ENCODE measurements at regions not wholly inside any gene's neighbourhood (a gene's known extent, or its start where the extent isn't known, plus 50 kb on each side); places are given as distances from the start of the nearest gene placed in this dataset.
"Not testable (repeated sequence)": the region's sequence is repeated elsewhere in the genome, so short reads cannot be mapped to it uniquely, and the experiment has no call there.

GRCh38 chr9:28942941-28943340 is 1369.7 kb upstream of the C9orf72 start:
- no peak overlapping the region for H3K4me3 ChIP-seq (ENCODE audit: low read length)
- no peak for TF ChIP-seq ZNF274 (IDR thresholded peaks at IDR 0.05; ENCODE audit: low read depth, low read length)

- TF ChIP-seq ZNF274 (IDR thresholded peaks at IDR 0.05; ENCODE audit: low read depth, low read length): no peak
Measured at GRCh38 chr9:28946648-28947047, 1373.4 kb upstream of the C9orf72 start.

GRCh38 chr9:28951945-28952344 is 1378.7 kb upstream of the C9orf72 start:
- no peak for TF ChIP-seq ZNF274 (IDR thresholded peaks at IDR 0.05; ENCODE audit: low read depth, low read length)

More at GRCh38 chr9:28946648-28947047, 1373.4 kb upstream of the C9orf72 start:
- no peak overlapping the region for H3K4me3 ChIP-seq (ENCODE audit: low read length)

GRCh38 chr9:28956116-28956880 is 1383.0 kb upstream of the C9orf72 start:
- no peak for TF ChIP-seq ZNF274 (IDR thresholded peaks at IDR 0.05; ENCODE audit: low read depth, low read length)
- no peak overlapping the region for H3K4me3 ChIP-seq (ENCODE audit: low read length)

More at GRCh38 chr9:28951945-28952344, 1378.7 kb upstream of the C9orf72 start:
- no peak overlapping the region for H3K4me3 ChIP-seq (ENCODE audit: low read length)

GRCh38 chr9:28960602-28961001 is 1387.3 kb upstream of the C9orf72 start:
- no peak for TF ChIP-seq ZNF274 (IDR thresholded peaks at IDR 0.05; ENCODE audit: low read depth, low read length)

GRCh38 chr9:28961623-28962022 is 1388.3 kb upstream of the C9orf72 start:
- TF ChIP-seq ZNF274 (IDR thresholded peaks at IDR 0.05; ENCODE audit: low read depth, low read length): no peak
- no peak overlapping the region for H3K4me3 ChIP-seq (ENCODE audit: low read length)

More at GRCh38 chr9:28960602-28961001, 1387.3 kb upstream of the C9orf72 start:
- no peak overlapping the region for H3K4me3 ChIP-seq (ENCODE audit: low read length)

- no peak for TF ChIP-seq ZNF274 (IDR thresholded peaks at IDR 0.05; ENCODE audit: low read depth, low read length)
- no peak overlapping the region for H3K4me3 ChIP-seq (ENCODE audit: low read length)
Measured at GRCh38 chr9:28967226-28967625, 1393.9 kb upstream of the C9orf72 start.

GRCh38 chr9:28970241-28970654 is 1397.0 kb upstream of the C9orf72 start:
- no peak for TF ChIP-seq ZNF274 (IDR thresholded peaks at IDR 0.05; ENCODE audit: low read depth, low read length)
- no peak overlapping the region for H3K4me3 ChIP-seq (ENCODE audit: low read length)

GRCh38 chr9:28971881-28972280 is 1398.6 kb upstream of the C9orf72 start:
- TF ChIP-seq ZNF274 (IDR thresholded peaks at IDR 0.05; ENCODE audit: low read depth, low read length): no peak
- H3K4me3 ChIP-seq (ENCODE audit: low read length): no peak overlapping the region

- H3K4me3 ChIP-seq (ENCODE audit: low read length): no peak overlapping the region
- no peak for TF ChIP-seq ZNF274 (IDR thresholded peaks at IDR 0.05; ENCODE audit: low read depth, low read length)
Measured at GRCh38 chr9:28976250-28976649, 1403.0 kb upstream of the C9orf72 start.

- no peak overlapping the region for H3K4me3 ChIP-seq (ENCODE audit: low read length)
- TF ChIP-seq ZNF274 (IDR thresholded peaks at IDR 0.05; ENCODE audit: low read depth, low read length): no peak
Measured at GRCh38 chr9:28976684-28977083, 1403.4 kb upstream of the C9orf72 start.

- no peak for TF ChIP-seq ZNF274 (IDR thresholded peaks at IDR 0.05; ENCODE audit: low read depth, low read length)
- no peak overlapping the region for H3K4me3 ChIP-seq (ENCODE audit: low read length)
Measured at GRCh38 chr9:28981129-28981528, 1407.8 kb upstream of the C9orf72 start.

GRCh38 chr9:28981711-28982110 is 1408.4 kb upstream of the C9orf72 start:
- H3K4me3 ChIP-seq (ENCODE audit: low read length): no peak overlapping the region
- TF ChIP-seq ZNF274 (IDR thresholded peaks at IDR 0.05; ENCODE audit: low read depth, low read length): no peak

GRCh38 chr9:28984016-28984415 is 1410.7 kb upstream of the C9orf72 start:
- H3K4me3 ChIP-seq (ENCODE audit: low read length): no peak overlapping the region
- TF ChIP-seq ZNF274 (IDR thresholded peaks at IDR 0.05; ENCODE audit: low read depth, low read length): no peak

GRCh38 chr9:28990009-28990408 is 1416.7 kb upstream of the C9orf72 start:
- H3K4me3 ChIP-seq (ENCODE audit: low read length): not testable (repeated sequence)

- no peak for TF ChIP-seq ZNF274 (IDR thresholded peaks at IDR 0.05; ENCODE audit: low read depth, low read length)
- no peak overlapping the region for H3K4me3 ChIP-seq (ENCODE audit: low read length)
Measured at GRCh38 chr9:28999057-28999456, 1425.8 kb upstream of the C9orf72 start.

Measured in GM08714 (cell line).